ENCODE measurements at regions not wholly inside any gene's neighbourhood (a gene's known extent, or its start where the extent isn't known, plus 50 kb on each side); places are given as distances from the start of the nearest gene placed in this dataset.
A peak's percentile ranks its signal among the peaks of the same experiment; 100 is the strongest.

- no peak for TF ChIP-seq CTCF (IDR thresholded peaks at IDR 0.05; ENCODE audit: insufficient read depth, low read depth, low read length)
- no peak overlapping the region for H3K4me3 ChIP-seq (ENCODE audit: low read depth, low read length)
- DNase-seq (ENCODE audit: low read depth), result peak; percentile 9
Observed at GRCh38 chr5:179486596-179487051, 63.7 kb upstream of the RUFY1 start.

- no peak for DNase-seq (ENCODE audit: low read depth)
- no peak overlapping the region for H3K4me3 ChIP-seq (ENCODE audit: low read depth, low read length)
- no peak for TF ChIP-seq CTCF (IDR thresholded peaks at IDR 0.05; ENCODE audit: insufficient read depth, low read depth, low read length)
Observed at GRCh38 chr5:179485845-179486575, 64.3 kb upstream of the RUFY1 start.

GRCh38 chr5:179484761-179485160 lies 65.6 kb upstream of the RUFY1 start:
- no peak overlapping the region for H3K4me3 ChIP-seq (ENCODE audit: low read depth, low read length)
- DNase-seq (ENCODE audit: low read depth), result no peak
- no peak for TF ChIP-seq CTCF (IDR thresholded peaks at IDR 0.05; ENCODE audit: insufficient read depth, low read depth, low read length)

GRCh38 chr5:179484201-179484600 lies 66.2 kb upstream of the RUFY1 start:
- H3K4me3 ChIP-seq (ENCODE audit: low read depth, low read length), result no peak overlapping the region
- no peak for TF ChIP-seq CTCF (IDR thresholded peaks at IDR 0.05; ENCODE audit: insufficient read depth, low read depth, low read length)
- no peak for DNase-seq (ENCODE audit: low read depth)

- no peak for DNase-seq (ENCODE audit: low read depth)
- no peak overlapping the region for H3K4me3 ChIP-seq (ENCODE audit: low read depth, low read length)
- TF ChIP-seq CTCF (IDR thresholded peaks at IDR 0.05; ENCODE audit: insufficient read depth, low read depth, low read length), result no peak
Observed at GRCh38 chr5:179478624-179479023, 71.7 kb upstream of the RUFY1 start.

GRCh38 chr5:179475208-179475751 lies 75.1 kb upstream of the RUFY1 start:
- DNase-seq (ENCODE audit: low read depth), result no peak
- H3K4me3 ChIP-seq (ENCODE audit: low read depth, low read length), result no peak overlapping the region
- no peak for TF ChIP-seq CTCF (IDR thresholded peaks at IDR 0.05; ENCODE audit: insufficient read depth, low read depth, low read length)
